ENCODE measurements at regions not wholly inside any gene's neighbourhood (a gene's known extent, or its start where the extent isn't known, plus 50 kb on each side); places are given as distances from the start of the nearest gene placed in this dataset.

DNA sequence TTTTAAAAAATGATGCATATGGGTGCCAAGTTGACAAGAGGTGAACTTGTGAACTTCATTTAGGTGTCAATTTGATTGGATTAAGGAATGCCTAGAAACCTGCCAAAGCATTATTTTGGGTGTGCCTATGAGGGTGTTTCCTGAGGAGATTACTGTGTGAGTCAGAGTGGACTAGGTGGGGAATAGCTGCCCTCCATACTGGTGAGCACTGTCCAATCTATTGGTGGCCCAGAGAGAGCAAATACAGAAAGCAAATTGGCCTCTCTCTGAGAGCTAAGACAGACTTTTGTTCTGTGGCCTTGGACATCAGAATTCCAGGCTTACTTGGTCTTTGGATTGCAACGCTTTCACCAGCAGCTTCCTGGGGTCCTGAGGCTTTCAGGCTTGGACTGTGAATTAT lies 388.0 kb downstream of the SUCLG1 start:
- TF ChIP-seq, protein P1, sequence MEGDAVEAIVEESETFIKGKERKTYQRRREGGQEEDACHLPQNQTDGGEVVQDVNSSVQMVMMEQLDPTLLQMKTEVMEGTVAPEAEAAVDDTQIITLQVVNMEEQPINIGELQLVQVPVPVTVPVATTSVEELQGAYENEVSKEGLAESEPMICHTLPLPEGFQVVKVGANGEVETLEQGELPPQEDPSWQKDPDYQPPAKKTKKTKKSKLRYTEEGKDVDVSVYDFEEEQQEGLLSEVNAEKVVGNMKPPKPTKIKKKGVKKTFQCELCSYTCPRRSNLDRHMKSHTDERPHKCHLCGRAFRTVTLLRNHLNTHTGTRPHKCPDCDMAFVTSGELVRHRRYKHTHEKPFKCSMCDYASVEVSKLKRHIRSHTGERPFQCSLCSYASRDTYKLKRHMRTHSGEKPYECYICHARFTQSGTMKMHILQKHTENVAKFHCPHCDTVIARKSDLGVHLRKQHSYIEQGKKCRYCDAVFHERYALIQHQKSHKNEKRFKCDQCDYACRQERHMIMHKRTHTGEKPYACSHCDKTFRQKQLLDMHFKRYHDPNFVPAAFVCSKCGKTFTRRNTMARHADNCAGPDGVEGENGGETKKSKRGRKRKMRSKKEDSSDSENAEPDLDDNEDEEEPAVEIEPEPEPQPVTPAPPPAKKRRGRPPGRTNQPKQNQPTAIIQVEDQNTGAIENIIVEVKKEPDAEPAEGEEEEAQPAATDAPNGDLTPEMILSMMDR (IDR thresholded peaks at IDR 0.05; ENCODE audit: borderline replicate concordance, extremely low read depth, low read length, poor library complexity, severe bottlenecking): no peak
- no peak for TF ChIP-seq EZH2 (IDR thresholded peaks at IDR 0.05; ENCODE audit: borderline replicate concordance, low read depth, low read length, severe bottlenecking)
